ENCODE measurements at regions not wholly inside any gene's neighbourhood (a gene's known extent, or its start where the extent isn't known, plus 50 kb on each side); places are given as distances from the start of the nearest gene placed in this dataset.

- TF ChIP-seq RAD21 (IDR thresholded peaks at IDR 0.05) (no peak), GABPA (IDR thresholded peaks at IDR 0.05 in 1 of 2, conservative IDR thresholded peaks at IDR 0.05 in 1 of 2) (no peak), SP1 (IDR thresholded peaks at IDR 0.05) (no peak), TAF1 (conservative IDR thresholded peaks at IDR 0.05) (no peak), YY1 (IDR thresholded peaks at IDR 0.05) (no peak), REST (IDR thresholded peaks at IDR 0.05) (no peak), JUND (IDR thresholded peaks at IDR 0.05) (no peak), RXRA (IDR thresholded peaks at IDR 0.05) (no peak)
- TF ChIP-seq, protein P1, sequence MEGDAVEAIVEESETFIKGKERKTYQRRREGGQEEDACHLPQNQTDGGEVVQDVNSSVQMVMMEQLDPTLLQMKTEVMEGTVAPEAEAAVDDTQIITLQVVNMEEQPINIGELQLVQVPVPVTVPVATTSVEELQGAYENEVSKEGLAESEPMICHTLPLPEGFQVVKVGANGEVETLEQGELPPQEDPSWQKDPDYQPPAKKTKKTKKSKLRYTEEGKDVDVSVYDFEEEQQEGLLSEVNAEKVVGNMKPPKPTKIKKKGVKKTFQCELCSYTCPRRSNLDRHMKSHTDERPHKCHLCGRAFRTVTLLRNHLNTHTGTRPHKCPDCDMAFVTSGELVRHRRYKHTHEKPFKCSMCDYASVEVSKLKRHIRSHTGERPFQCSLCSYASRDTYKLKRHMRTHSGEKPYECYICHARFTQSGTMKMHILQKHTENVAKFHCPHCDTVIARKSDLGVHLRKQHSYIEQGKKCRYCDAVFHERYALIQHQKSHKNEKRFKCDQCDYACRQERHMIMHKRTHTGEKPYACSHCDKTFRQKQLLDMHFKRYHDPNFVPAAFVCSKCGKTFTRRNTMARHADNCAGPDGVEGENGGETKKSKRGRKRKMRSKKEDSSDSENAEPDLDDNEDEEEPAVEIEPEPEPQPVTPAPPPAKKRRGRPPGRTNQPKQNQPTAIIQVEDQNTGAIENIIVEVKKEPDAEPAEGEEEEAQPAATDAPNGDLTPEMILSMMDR (IDR thresholded peaks at IDR 0.05; ENCODE audit: low read depth, low read length, missing input control) = no peak
- TF ChIP-seq, protein P2, sequence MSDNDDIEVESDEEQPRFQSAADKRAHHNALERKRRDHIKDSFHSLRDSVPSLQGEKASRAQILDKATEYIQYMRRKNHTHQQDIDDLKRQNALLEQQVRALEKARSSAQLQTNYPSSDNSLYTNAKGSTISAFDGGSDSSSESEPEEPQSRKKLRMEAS (IDR thresholded peaks at IDR 0.05) = no peak
- TF ChIP-seq, protein P3, sequence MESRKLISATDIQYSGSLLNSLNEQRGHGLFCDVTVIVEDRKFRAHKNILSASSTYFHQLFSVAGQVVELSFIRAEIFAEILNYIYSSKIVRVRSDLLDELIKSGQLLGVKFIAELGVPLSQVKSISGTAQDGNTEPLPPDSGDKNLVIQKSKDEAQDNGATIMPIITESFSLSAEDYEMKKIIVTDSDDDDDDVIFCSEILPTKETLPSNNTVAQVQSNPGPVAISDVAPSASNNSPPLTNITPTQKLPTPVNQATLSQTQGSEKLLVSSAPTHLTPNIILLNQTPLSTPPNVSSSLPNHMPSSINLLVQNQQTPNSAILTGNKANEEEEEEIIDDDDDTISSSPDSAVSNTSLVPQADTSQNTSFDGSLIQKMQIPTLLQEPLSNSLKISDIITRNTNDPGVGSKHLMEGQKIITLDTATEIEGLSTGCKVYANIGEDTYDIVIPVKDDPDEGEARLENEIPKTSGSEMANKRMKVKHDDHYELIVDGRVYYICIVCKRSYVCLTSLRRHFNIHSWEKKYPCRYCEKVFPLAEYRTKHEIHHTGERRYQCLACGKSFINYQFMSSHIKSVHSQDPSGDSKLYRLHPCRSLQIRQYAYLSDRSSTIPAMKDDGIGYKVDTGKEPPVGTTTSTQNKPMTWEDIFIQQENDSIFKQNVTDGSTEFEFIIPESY (IDR thresholded peaks at IDR 0.05) = no peak
Observed at GRCh38 chr3:110550511-110550910, 521.1 kb upstream of the NECTIN3 start.
